HG02973 (cell line): ENCODE measurements at regions not wholly inside any gene's neighbourhood (a gene's known extent, or its start where the extent isn't known, plus 50 kb on each side); places are given as distances from the start of the nearest gene placed in this dataset.

Experiments used
- ATAC-seq: cut with Tn5 transposase; IDR thresholded peaks from one replicate; pipeline ENCODE4 v1.9.1; 2021; ENCODE audit warnings: moderate library complexity; ENCODE audit not compliant: unreplicated experiment

- no peak for ATAC-seq
Observed at GRCh38 chrX:39886282-39886681, 211.5 kb downstream of the BCOR start.

GRCh38 chrX:39888730-39889129 is 209.0 kb downstream of the BCOR start:
- ATAC-seq = no peak

- no peak for ATAC-seq
Observed at GRCh38 chrX:39889704-39890103, 208.1 kb downstream of the BCOR start.

GRCh38 chrX:39890807-39891206 is 207.0 kb downstream of the BCOR start:
- ATAC-seq = no peak

GRCh38 chrX:39891781-39892180 is 206.0 kb downstream of the BCOR start:
- no peak for ATAC-seq

GRCh38 chrX:39893417-39894338 is 204.1 kb downstream of the BCOR start:
- no peak for ATAC-seq

GRCh38 chrX:39894683-39895082 is 203.1 kb downstream of the BCOR start:
- ATAC-seq = no peak

GRCh38 chrX:39895218-39896110 is 202.3 kb downstream of the BCOR start:
- no peak for ATAC-seq

GRCh38 chrX:39896951-39897740 is 200.6 kb downstream of the BCOR start:
- no peak for ATAC-seq

GRCh38 chrX:39897741-39898097 is 200.0 kb downstream of the BCOR start:
- no peak for ATAC-seq

- ATAC-seq = no peak
Observed at GRCh38 chrX:39898147-39898546, 199.6 kb downstream of the BCOR start.

- no peak for ATAC-seq
Observed at GRCh38 chrX:39899059-39899458, 198.7 kb downstream of the BCOR start.

- ATAC-seq = no peak
Observed at GRCh38 chrX:39899856-39900776, 197.6 kb downstream of the BCOR start.

- no peak for ATAC-seq
Observed at GRCh38 chrX:39900777-39901170, 197.0 kb downstream of the BCOR start.

GRCh38 chrX:39903343-39903742 is 194.4 kb downstream of the BCOR start:
- ATAC-seq = no peak

- no peak for ATAC-seq
Observed at GRCh38 chrX:39903937-39904336, 193.8 kb downstream of the BCOR start.

GRCh38 chrX:39904816-39905537 is 192.8 kb downstream of the BCOR start:
- no peak for ATAC-seq

- no peak for ATAC-seq
Observed at GRCh38 chrX:39905538-39905891, 192.2 kb downstream of the BCOR start.

GRCh38 chrX:39905946-39906345 is 191.8 kb downstream of the BCOR start:
- no peak for ATAC-seq
